ENCODE measurements at regions not wholly inside any gene's neighbourhood (a gene's known extent, or its start where the extent isn't known, plus 50 kb on each side); places are given as distances from the start of the nearest gene placed in this dataset.
"Not testable (repeated sequence)": the region's sequence is repeated elsewhere in the genome, so short reads cannot be mapped to it uniquely, and the experiment has no call there.

- DNase-seq = not testable (repeated sequence)
These were observed 143.0 kb downstream of the SPATA31A6 start for GRCh38 chr9:42326482-42326881.

- DNase-seq = not testable (repeated sequence)
These were observed 151.9 kb downstream of the SPATA31A6 start for GRCh38 chr9:42335342-42335741.

- not testable (repeated sequence) for DNase-seq
These were observed 152.7 kb downstream of the SPATA31A6 start for GRCh38 chr9:42335984-42336657.

- not testable (repeated sequence) for DNase-seq
These were observed 154.8 kb downstream of the SPATA31A6 start for GRCh38 chr9:42338275-42338674.

DNA sequence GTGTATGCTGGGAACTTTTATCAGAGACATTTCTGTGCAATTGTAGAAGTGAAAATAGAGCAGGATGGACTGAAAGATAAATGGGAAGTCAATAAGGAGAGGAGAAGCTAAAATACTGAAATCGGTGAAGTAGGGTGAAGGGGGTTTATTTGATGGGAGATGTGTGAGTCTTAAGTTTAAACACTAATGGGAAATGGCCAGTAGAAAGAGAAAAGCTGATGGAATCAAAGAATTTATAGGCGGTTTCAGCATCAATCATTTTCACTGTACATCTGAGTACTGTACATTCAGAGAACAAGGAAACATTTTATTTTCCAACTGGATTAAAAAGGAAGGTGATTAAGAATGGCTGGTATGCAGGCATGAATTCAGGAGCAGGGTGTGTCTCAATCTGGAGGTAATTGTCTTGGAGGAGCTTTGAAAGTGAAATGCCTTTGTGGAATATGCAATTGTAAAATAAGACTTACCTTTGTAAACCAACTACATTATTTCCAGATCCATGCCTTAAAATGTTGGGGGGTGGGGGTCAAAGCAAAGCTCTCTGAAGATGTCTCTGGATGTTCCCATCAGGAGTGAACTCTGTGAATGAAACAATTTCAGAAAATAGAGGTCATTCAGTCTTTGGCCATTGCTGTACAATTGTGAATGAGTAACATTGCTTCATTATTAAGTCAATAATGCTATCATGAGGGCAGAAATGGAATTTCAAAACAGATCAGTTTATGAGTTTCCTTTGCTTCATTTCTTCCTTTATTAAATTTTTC is 156.4 kb downstream of the SPATA31A6 start:
- not testable (repeated sequence) for DNase-seq

DNA sequence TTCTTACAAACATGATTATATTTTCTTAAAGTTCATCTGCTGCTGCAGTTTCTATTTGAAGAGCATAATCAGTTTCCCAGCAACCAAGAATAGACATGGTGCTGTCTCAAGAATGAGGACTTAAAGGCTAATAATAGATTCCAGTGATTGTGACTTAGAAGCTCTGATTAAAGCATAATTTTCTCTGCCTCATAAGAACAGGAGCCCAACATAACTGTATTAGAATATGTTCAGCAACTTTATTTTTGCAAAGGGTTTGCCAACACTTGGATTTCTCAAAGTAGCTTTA is 156.9 kb downstream of the SPATA31A6 start:
- DNase-seq = not testable (repeated sequence)

DNA sequence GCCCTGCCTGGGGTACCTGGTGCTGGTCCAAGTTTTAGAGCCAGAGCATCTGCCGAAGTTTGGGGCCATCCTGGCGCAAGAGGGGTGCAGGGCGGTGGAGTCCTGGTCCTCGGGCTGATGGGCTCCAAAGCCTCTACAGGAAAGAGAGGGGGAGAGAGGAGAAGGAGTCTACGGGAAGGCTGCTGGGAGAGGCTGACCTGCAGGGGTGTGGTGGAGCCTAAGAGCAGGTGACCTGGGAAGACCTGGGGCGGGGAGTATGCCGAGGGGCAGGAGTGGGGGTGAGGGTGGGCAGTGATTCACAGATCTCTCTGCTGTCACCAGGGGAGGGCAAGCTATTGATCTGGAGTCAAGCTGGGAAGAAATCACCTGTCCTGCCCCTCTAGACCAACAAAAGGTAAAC is 158.4 kb downstream of the SPATA31A6 start:
- DNase-seq = not testable (repeated sequence)

DNA sequence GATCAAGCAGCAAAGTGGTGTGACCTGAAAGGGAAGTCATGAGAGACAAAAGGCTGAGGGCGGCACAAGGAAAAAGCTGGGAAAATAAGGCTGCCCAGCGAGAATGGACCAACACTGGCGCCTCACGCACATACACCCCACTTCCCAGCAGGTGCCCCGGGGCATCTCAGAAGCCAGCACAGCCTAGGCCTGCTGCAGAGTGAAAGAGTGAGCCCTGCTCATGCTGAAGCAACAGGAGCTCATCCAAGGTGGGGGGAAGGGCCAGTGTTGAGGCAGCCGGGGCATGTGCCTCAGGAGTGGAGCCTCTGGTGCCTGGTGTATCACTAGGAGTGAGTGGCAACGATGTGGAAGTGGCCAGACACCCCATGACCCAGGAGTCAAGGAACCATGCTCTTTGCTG is 158.8 kb downstream of the SPATA31A6 start:
- DNase-seq = not testable (repeated sequence)

DNA sequence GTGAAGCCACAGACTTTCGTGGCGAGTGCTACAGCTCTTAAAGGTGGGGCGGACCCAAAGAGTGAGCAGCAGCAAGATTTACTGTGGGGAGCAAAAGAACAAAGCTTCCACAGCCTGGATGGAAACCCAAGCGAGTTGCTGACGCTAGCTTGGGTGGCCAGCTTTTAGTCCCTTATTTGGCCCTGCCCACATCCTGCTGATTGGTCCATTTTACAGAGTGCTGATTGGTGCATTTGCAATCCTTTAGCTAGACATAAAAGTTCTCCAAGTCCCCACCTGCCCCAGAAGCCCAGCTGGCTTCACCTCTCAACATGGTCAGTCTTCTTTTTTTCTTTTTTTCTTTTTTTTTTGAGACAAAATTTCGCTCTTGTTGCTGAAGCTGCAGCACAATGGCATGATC is 161.0 kb downstream of the SPATA31A6 start:
- DNase-seq = not testable (repeated sequence)

DNA sequence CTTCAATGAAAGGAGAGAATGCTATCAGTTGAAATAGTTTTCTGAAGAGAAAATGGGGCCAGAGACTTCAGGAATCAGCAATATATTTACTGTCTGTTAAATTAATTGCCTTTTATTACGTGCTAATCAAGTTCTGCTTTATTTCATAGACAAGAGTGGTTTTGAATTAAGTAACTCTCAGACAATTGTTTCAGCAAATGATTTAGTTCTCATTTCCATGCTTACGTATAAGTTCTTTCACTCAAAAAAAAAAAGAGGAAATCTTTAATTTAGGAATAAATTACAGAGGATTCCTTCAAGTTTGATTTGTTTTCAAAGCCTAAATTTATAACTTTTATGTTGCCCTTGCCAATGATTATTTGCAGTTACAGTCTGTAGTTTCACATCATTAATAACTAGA is 163.5 kb downstream of the SPATA31A6 start:
- not testable (repeated sequence) for DNase-seq

- not testable (repeated sequence) for DNase-seq
These were observed 165.7 kb downstream of the SPATA31A6 start for GRCh38 chr9:42349181-42349580.

- not testable (repeated sequence) for DNase-seq
These were observed 167.0 kb downstream of the SPATA31A6 start for GRCh38 chr9:42350412-42350811.

GRCh38 chr9:42357604-42358373 is 174.3 kb downstream of the SPATA31A6 start:
- not testable (repeated sequence) for DNase-seq

- DNase-seq = not testable (repeated sequence)
These were observed 175.3 kb downstream of the SPATA31A6 start for GRCh38 chr9:42358626-42359247.

GRCh38 chr9:42364410-42365243 is 181.2 kb downstream of the SPATA31A6 start:
- DNase-seq = not testable (repeated sequence)

- not testable (repeated sequence) for DNase-seq
These were observed 181.9 kb downstream of the SPATA31A6 start for GRCh38 chr9:42365244-42365945.

DNA sequence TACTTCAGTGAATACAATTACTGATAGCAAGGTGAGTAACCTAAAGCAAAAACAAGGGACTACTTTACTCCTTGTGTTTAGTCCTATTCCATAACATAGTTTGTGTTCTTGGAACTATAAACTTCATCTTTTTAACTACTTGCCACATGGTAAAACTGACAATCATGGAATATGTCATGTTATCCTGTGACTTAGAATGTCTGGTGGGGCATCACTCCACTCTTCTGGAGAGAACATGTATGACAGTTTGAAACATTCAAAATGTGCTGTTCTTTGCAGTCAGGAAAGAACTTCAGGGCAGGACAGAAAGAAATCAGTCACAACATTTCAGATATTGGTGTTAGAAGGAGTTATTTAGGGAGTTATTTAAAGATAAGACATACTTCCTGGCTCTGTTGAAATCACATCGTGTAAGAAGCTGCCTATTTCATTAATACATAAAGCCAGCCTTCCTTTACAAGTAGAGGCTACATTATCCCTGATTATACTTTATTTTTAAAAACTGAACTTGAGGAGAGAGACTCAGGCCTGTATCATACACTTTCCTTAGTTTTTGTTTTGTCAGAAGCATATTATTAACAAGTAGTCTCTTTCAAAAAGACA is 184.9 kb downstream of the SPATA31A6 start:
- DNase-seq = not testable (repeated sequence)

DNA sequence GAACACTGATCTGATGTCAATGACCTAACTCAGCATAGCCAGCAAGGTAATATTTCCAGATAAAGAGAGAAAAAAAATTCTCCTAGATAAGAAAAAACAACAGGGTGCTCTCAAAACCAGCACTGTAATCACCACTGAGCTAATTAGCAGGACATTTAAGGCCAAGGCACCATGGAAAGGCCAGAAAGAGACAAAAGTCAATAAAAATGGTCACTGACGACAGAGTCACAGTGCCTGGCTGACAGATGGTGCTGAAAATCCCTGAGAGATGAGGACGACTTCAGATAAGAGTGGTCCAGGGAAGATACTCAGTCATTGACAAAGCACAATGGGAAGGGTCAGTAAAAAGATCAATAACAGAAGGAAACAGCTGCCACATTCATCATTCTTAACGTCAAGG is 186.7 kb downstream of the SPATA31A6 start:
- not testable (repeated sequence) for DNase-seq

- DNase-seq = not testable (repeated sequence)
These were observed 188.0 kb downstream of the SPATA31A6 start for GRCh38 chr9:42371417-42371816.

DNA sequence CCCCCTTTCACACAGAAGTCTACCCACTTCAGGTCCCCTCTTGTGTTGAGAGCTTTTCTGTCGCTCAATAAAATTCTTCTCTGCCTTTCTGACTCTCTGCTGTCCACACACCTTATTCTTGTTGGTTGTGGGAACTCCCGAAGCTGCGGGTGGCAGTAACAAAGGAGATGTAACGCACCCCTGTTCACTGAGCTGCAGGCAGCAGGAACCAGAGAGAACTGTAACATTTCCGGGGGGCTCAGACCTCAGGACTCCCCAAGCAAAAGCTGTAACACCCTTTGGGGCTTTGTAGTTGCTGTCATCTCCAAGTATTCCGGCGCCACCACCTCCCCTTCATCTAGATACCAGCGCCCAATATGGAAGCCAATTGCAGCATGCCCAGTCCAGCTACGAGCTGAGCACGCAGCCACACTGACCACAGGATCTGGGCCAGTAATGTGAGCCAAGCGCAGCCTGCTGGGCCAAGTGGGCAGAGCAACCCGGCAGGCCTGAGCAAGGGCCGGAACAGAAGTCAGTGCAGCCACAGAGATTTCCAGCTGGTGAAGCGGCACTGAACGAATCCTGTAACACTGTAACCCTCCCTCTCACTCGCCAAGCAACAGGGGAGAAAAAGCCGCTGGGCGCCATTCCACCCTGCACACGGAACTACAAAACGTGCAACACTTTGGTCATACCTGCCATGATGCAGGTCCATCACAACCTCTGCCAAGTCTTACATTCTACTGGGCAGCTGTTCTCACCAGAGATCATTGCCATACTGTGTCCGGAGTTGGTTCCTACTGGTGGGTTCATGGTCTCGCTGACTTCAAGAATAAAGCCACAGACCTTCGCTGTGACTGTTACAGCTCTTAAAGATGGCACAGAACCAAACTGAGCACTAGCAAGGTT is 194.3 kb downstream of the SPATA31A6 start:
- DNase-seq = not testable (repeated sequence)

Measured in right hindlimb (tissue), 1 donor.